ENCODE measurements at regions not wholly inside any gene's neighbourhood (a gene's known extent, or its start where the extent isn't known, plus 50 kb on each side); places are given as distances from the start of the nearest gene placed in this dataset.

DNA sequence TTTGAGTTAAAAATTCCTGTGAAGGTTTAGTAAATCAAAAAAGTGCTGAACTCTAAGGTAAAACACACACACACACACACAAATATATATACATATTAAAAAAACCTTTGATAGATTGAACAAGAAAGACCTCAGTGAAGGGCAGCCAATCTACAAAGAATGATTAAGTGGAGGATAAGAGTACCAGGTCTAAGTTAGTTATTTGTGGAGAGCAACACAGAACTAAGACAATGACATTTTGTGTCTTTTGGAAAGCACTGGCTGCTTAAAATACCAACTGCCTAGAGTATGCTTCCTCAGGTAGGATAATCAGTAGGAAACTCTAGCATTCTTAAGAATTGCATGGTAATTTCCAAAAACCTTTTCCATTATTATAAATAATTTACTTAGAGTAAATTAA lies 481.4 kb upstream of the SYT4 start:
- Mint-ChIP-seq H3K9me3 (no peaks in the 10 kb centered on the region), H3K4me1 (peaks cover 7% of the 10 kb centered on the region), H3K27me3 (ENCODE audit: insufficient read depth, low read depth) (peaks cover 7% of the 10 kb centered on the region), H3K4me3 (no peak overlapping the region), H3K36me3 (no peaks in the 10 kb centered on the region), H3K27ac (no peak overlapping the region)
- H3K9ac ChIP-seq: no peak overlapping the region
- no peaks in the 10 kb centered on the region for H4K20me1 ChIP-seq (ENCODE audit: low read depth)
- H3K4me1 ChIP-seq: peaks cover 3% of the 10 kb centered on the region
- DNase-seq (ENCODE audit: low spot score): no peak
- H2AFZ ChIP-seq (replicated peaks): no peak overlapping the region
- H3K9me3 ChIP-seq (ENCODE audit: low read depth): no peaks in the 10 kb centered on the region
- no peaks in the 10 kb centered on the region for H3K27me3 ChIP-seq
- no peaks in the 10 kb centered on the region for H3K36me3 ChIP-seq
- no peak overlapping the region for H3K4me2 ChIP-seq
- H3F3A ChIP-seq (ENCODE audit: low read depth): no peaks in the 10 kb centered on the region
- no peaks in the 10 kb centered on the region for H3K79me2 ChIP-seq (ENCODE audit: low read depth)
- no peak overlapping the region for H3K27ac ChIP-seq
- no peak overlapping the region for H3K4me3 ChIP-seq
- TF ChIP-seq, protein P1, sequence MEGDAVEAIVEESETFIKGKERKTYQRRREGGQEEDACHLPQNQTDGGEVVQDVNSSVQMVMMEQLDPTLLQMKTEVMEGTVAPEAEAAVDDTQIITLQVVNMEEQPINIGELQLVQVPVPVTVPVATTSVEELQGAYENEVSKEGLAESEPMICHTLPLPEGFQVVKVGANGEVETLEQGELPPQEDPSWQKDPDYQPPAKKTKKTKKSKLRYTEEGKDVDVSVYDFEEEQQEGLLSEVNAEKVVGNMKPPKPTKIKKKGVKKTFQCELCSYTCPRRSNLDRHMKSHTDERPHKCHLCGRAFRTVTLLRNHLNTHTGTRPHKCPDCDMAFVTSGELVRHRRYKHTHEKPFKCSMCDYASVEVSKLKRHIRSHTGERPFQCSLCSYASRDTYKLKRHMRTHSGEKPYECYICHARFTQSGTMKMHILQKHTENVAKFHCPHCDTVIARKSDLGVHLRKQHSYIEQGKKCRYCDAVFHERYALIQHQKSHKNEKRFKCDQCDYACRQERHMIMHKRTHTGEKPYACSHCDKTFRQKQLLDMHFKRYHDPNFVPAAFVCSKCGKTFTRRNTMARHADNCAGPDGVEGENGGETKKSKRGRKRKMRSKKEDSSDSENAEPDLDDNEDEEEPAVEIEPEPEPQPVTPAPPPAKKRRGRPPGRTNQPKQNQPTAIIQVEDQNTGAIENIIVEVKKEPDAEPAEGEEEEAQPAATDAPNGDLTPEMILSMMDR (IDR thresholded peaks at IDR 0.05): no peak
- TF ChIP-seq EZH2 (IDR thresholded peaks at IDR 0.05) (no peak), EZH2phosphoT487 (IDR thresholded peaks at IDR 0.05) (no peak)

DNA sequence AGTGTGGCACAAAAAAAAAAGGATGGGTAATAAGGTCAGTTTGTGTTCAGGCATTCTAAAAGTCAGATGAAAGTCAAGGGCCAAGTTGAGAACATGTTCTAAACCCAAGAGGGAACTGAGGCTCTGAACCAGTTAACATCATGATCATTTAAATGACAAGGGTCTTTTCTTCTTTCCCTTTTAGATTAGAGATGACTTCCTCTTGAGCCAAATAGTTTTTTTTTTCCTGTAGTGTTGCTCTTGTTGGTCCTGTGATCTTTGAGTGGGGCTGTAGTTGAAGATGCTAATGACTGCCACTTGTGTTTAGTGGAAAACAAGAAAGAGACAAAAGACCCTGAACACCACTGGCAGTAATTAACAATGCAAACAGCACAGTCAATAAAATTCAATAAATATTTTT lies 482.7 kb upstream of the SYT4 start:
- H3K4me3 Mint-ChIP-seq: no peak overlapping the region
- TF ChIP-seq, protein P1 (IDR thresholded peaks at IDR 0.05): no peak
- TF ChIP-seq EZH2phosphoT487 (IDR thresholded peaks at IDR 0.05) (no peak), EZH2 (IDR thresholded peaks at IDR 0.05) (no peak)
- H3K27ac Mint-ChIP-seq: no peak overlapping the region

DNA sequence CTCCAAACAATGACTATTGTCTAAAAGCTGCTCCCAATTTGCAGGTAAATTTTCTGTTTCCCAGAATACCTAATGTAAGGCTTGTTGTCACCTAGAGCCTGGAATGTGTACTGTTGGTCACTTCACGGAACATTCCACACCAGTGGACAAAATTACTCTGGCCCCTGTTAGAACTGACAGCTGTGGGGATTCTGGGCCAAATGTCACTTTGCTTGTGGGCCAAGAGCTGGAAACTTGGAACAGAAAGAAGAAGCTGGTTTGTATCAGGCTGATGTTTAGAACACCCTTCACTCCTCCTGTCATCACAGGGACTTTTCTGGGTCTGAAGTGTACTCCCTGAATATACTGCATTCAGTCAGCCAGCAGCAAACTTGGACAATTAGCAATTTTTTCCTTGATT lies 495.6 kb upstream of the SYT4 start:
- no peaks in the 10 kb centered on the region for H3K9me3 ChIP-seq (ENCODE audit: low read depth)
- Mint-ChIP-seq H3K4me3 (no peak overlapping the region), H3K36me3 (no peaks in the 10 kb centered on the region), H3K4me1 (peaks cover 2% of the 10 kb centered on the region), H3K9me3 (no peaks in the 10 kb centered on the region), H3K27ac (no peak overlapping the region), H3K27me3 (ENCODE audit: insufficient read depth, low read depth) (peaks cover 2% of the 10 kb centered on the region)
- H3K4me3 ChIP-seq: no peak overlapping the region
- H3K79me2 ChIP-seq (ENCODE audit: low read depth): no peaks in the 10 kb centered on the region
- H3K36me3 ChIP-seq: no peaks in the 10 kb centered on the region
- DNase-seq (ENCODE audit: low spot score): no peak
- TF ChIP-seq, protein P1 (IDR thresholded peaks at IDR 0.05): no peak
- TF ChIP-seq EZH2phosphoT487 (IDR thresholded peaks at IDR 0.05): no peak
- no peak for TF ChIP-seq EZH2 (IDR thresholded peaks at IDR 0.05)
- H3K27ac ChIP-seq: no peak overlapping the region
- H2AFZ ChIP-seq (replicated peaks): no peak overlapping the region
- H4K20me1 ChIP-seq (ENCODE audit: low read depth): no peaks in the 10 kb centered on the region
- H3K9ac ChIP-seq: no peak overlapping the region
- peaks cover 12% of the 10 kb centered on the region for H3F3A ChIP-seq (ENCODE audit: low read depth)
- no peaks in the 10 kb centered on the region for H3K27me3 ChIP-seq
- peaks cover 25% of the 10 kb centered on the region for H3K4me1 ChIP-seq
- H3K4me2 ChIP-seq: no peak overlapping the region

More for the DNA sequence above, 482.7 kb upstream of the SYT4 start:
- Histone ChIP-seq H2AFZ (replicated peaks) (no peak overlapping the region), H3K27me3 (no peaks in the 10 kb centered on the region), H3K4me2 (no peak overlapping the region), H3K9ac (no peak overlapping the region), H3K36me3 (no peaks in the 10 kb centered on the region), H3K4me1 (peaks cover 3% of the 10 kb centered on the region), H3K9me3 (ENCODE audit: low read depth) (no peaks in the 10 kb centered on the region), H4K20me1 (ENCODE audit: low read depth) (no peaks in the 10 kb centered on the region), H3K79me2 (ENCODE audit: low read depth) (no peaks in the 10 kb centered on the region), H3F3A (ENCODE audit: low read depth) (no peaks in the 10 kb centered on the region), H3K4me3 (no peak overlapping the region), H3K27ac (no peak overlapping the region)
- Mint-ChIP-seq H3K27me3 (ENCODE audit: insufficient read depth, low read depth) (peaks cover 7% of the 10 kb centered on the region), H3K36me3 (no peaks in the 10 kb centered on the region), H3K9me3 (no peaks in the 10 kb centered on the region), H3K4me1 (peaks cover 7% of the 10 kb centered on the region)
- no peak for DNase-seq (ENCODE audit: low spot score)

All from neural progenitor cell (in vitro differentiated cells).